ENCODE measurements at regions not wholly inside any gene's neighbourhood (a gene's known extent, or its start where the extent isn't known, plus 50 kb on each side); places are given as distances from the start of the nearest gene placed in this dataset.
"Not testable (repeated sequence)": the region's sequence is repeated elsewhere in the genome, so short reads cannot be mapped to it uniquely, and the experiment has no call there.

GRCh38 chr1:60942896-60943638, 139.3 kb upstream of the NFIA start:
- ATAC-seq: no peak; the same call in 2 of the 3 replicates
- TF ChIP-seq ZFP3 (CRISPR knock-in tag; IDR thresholded peaks at IDR 0.05) (no peak), SNAI2 (CRISPR knock-in tag; IDR thresholded peaks at IDR 0.05) (no peak), ZC3H10 (CRISPR knock-in tag; IDR thresholded peaks at IDR 0.05) (no peak), RARB (CRISPR knock-in tag; IDR thresholded peaks at IDR 0.05) (no peak), POU6F1 (CRISPR knock-in tag; IDR thresholded peaks at IDR 0.05; ENCODE audit: borderline replicate concordance, low read depth) (no peak), CSRNP3 (CRISPR knock-in tag; IDR thresholded peaks at IDR 0.05) (no peak), GLIS3 (CRISPR knock-in tag; IDR thresholded peaks at IDR 0.05) (no peak), CSDC2 (CRISPR knock-in tag; IDR thresholded peaks at IDR 0.05) (no peak), ESRRG (CRISPR knock-in tag; IDR thresholded peaks at IDR 0.05) (no peak), ZFP30 (CRISPR knock-in tag; IDR thresholded peaks at IDR 0.05) (no peak), ZNF565 (CRISPR knock-in tag; conservative IDR thresholded peaks at IDR 0.05; ENCODE audit: low read depth) (no peak), ARNTL (CRISPR knock-in tag; IDR thresholded peaks at IDR 0.05; ENCODE audit: borderline replicate concordance, low read depth) (no peak), TSHZ2 (CRISPR knock-in tag; IDR thresholded peaks at IDR 0.05) (no peak), BACH2 (CRISPR knock-in tag; IDR thresholded peaks at IDR 0.05; ENCODE audit: borderline replicate concordance) (no peak), ZNF8 (CRISPR knock-in tag; IDR thresholded peaks at IDR 0.05) (no peak), OSR1 (CRISPR knock-in tag; IDR thresholded peaks at IDR 0.05) (no peak)

- no peak for TF ChIP-seq PPARA (CRISPR knock-in tag; IDR thresholded peaks at IDR 0.05; ENCODE audit: borderline replicate concordance)
- TF ChIP-seq ZFP3 (CRISPR knock-in tag; IDR thresholded peaks at IDR 0.05): no peak
- no peak for TF ChIP-seq TOX (CRISPR knock-in tag; IDR thresholded peaks at IDR 0.05; ENCODE audit: borderline replicate concordance)
- TF ChIP-seq PATZ1 (CRISPR knock-in tag; IDR thresholded peaks at IDR 0.05; ENCODE audit: borderline replicate concordance): no peak
- TF ChIP-seq TSHZ2 (CRISPR knock-in tag; IDR thresholded peaks at IDR 0.05): no peak
- no peak for TF ChIP-seq RARB (CRISPR knock-in tag; IDR thresholded peaks at IDR 0.05)
- TF ChIP-seq ZC3H10 (CRISPR knock-in tag; IDR thresholded peaks at IDR 0.05): no peak
- TF ChIP-seq ISL1 (CRISPR knock-in tag; IDR thresholded peaks at IDR 0.05): no peak
- TF ChIP-seq ZNF70 (CRISPR knock-in tag; IDR thresholded peaks at IDR 0.05): no peak
- no peak for TF ChIP-seq ZNF565 (CRISPR knock-in tag; conservative IDR thresholded peaks at IDR 0.05; ENCODE audit: low read depth)
- TF ChIP-seq ZNF8 (CRISPR knock-in tag; IDR thresholded peaks at IDR 0.05): no peak
- no peak for TF ChIP-seq CSRNP3 (CRISPR knock-in tag; IDR thresholded peaks at IDR 0.05)
- TF ChIP-seq OSR1 (CRISPR knock-in tag; IDR thresholded peaks at IDR 0.05): no peak
- TF ChIP-seq BACH2 (CRISPR knock-in tag; IDR thresholded peaks at IDR 0.05; ENCODE audit: borderline replicate concordance): no peak
- no peak for TF ChIP-seq CREB5 (CRISPR knock-in tag; IDR thresholded peaks at IDR 0.05; ENCODE audit: low read depth)
- peak; percentile 43; the same call in 2 of the 3 replicates for ATAC-seq
Observed at GRCh38 chr1:60942291-60942690, 140.1 kb upstream of the NFIA start.

- ATAC-seq: not testable (repeated sequence)
Observed at GRCh38 chr1:60940685-60941084, 141.7 kb upstream of the NFIA start.
